GM12891 (cell line): ENCODE measurements at regions not wholly inside any gene's neighbourhood (a gene's known extent, or its start where the extent isn't known, plus 50 kb on each side); places are given as distances from the start of the nearest gene placed in this dataset.

ENCODE experiments used
- PAX5 ChIP-seq: IDR thresholded peaks from 2 replicates; pipeline ENCODE4 v1.6.1; 2011; ENCODE audit warnings: low read length, moderate library complexity, mild to moderate bottlenecking; ENCODE audit not compliant: insufficient read depth, severe bottlenecking
- POLR2A ChIP-seq: IDR thresholded peaks from 2 replicates; pipeline ENCODE4 v1.6.1; 2011; ENCODE audit warnings: low read depth, low read length, control low read depth
- POLR2AphosphoS5 ChIP-seq: IDR thresholded peaks from 2 replicates; pipeline ENCODE4 v1.6.1; 2011; ENCODE audit warnings: low read depth, low read length, control low read depth
- POU2F2 ChIP-seq: IDR thresholded peaks from 2 replicates; pipeline ENCODE4 v1.6.1; 2011; ENCODE audit warnings: low read depth, mild to moderate bottlenecking, control low read depth, low read length, moderate library complexity
- SPI1 ChIP-seq: IDR thresholded peaks from 2 replicates; pipeline ENCODE4 v1.6.1; 2011; ENCODE audit warnings: low read depth, low read length, control low read depth
- TAF1 ChIP-seq: IDR thresholded peaks from 2 replicates; pipeline ENCODE4 v1.6.1; 2011; ENCODE audit warnings: low read depth, low read length, control low read depth

GRCh38 chr2:195051401-195051800, 605.6 kb upstream of the SLC39A10 start:
- TF ChIP-seq TAF1 (no peak), POLR2A (no peak), PAX5 (no peak), POLR2AphosphoS5 (no peak), SPI1 (no peak), POU2F2 (no peak)
